ENCODE measurements at regions not wholly inside any gene's neighbourhood (a gene's known extent, or its start where the extent isn't known, plus 50 kb on each side); places are given as distances from the start of the nearest gene placed in this dataset.

DNA sequence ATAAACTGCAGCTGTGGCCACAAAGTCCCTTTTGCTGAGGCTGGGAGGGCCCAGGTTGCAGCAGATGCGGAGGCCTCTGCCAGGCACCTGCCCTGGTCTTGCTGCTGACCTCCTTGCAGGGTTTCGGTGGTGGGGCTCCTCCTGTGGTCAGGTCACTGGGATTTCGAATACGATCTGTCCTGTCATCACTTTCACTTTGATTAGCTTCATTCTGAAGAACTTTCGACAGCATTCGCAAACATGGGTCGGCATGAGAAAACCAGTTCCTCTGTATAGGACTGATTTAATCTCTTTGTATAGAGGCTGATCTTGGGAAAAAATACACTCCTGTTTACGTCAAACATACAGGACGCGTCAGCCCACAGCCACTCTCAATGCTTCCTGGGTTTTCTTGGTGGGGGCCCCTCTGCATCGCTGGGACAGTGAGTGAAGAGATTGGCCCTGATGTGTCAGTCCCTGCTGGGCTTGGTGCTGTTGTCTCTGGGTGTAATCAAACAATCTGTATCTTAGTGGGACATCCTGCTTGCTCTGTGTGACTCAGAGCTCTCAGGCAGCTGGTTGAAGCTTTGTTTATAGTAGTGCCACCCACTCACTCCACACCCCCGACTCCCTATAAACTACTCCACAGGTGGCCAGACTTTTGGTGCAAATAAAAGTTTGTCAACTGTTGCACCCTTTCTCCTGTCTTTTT lies 209.4 kb upstream of the CXCR4 start (continued):
- TF ChIP-seq, protein P1, sequence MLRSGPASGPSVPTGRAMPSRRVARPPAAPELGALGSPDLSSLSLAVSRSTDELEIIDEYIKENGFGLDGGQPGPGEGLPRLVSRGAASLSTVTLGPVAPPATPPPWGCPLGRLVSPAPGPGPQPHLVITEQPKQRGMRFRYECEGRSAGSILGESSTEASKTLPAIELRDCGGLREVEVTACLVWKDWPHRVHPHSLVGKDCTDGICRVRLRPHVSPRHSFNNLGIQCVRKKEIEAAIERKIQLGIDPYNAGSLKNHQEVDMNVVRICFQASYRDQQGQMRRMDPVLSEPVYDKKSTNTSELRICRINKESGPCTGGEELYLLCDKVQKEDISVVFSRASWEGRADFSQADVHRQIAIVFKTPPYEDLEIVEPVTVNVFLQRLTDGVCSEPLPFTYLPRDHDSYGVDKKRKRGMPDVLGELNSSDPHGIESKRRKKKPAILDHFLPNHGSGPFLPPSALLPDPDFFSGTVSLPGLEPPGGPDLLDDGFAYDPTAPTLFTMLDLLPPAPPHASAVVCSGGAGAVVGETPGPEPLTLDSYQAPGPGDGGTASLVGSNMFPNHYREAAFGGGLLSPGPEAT (IDR thresholded peaks at IDR 0.05; ENCODE audit: low read depth) = peak; percentile 88
- TF ChIP-seq, protein P2, sequence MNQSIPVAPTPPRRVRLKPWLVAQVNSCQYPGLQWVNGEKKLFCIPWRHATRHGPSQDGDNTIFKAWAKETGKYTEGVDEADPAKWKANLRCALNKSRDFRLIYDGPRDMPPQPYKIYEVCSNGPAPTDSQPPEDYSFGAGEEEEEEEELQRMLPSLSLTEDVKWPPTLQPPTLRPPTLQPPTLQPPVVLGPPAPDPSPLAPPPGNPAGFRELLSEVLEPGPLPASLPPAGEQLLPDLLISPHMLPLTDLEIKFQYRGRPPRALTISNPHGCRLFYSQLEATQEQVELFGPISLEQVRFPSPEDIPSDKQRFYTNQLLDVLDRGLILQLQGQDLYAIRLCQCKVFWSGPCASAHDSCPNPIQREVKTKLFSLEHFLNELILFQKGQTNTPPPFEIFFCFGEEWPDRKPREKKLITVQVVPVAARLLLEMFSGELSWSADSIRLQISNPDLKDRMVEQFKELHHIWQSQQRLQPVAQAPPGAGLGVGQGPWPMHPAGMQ (IDR thresholded peaks at IDR 0.05; ENCODE audit: borderline replicate concordance) = no peak; the same call in 1 of the 2 replicates
- TF ChIP-seq, protein P3, sequence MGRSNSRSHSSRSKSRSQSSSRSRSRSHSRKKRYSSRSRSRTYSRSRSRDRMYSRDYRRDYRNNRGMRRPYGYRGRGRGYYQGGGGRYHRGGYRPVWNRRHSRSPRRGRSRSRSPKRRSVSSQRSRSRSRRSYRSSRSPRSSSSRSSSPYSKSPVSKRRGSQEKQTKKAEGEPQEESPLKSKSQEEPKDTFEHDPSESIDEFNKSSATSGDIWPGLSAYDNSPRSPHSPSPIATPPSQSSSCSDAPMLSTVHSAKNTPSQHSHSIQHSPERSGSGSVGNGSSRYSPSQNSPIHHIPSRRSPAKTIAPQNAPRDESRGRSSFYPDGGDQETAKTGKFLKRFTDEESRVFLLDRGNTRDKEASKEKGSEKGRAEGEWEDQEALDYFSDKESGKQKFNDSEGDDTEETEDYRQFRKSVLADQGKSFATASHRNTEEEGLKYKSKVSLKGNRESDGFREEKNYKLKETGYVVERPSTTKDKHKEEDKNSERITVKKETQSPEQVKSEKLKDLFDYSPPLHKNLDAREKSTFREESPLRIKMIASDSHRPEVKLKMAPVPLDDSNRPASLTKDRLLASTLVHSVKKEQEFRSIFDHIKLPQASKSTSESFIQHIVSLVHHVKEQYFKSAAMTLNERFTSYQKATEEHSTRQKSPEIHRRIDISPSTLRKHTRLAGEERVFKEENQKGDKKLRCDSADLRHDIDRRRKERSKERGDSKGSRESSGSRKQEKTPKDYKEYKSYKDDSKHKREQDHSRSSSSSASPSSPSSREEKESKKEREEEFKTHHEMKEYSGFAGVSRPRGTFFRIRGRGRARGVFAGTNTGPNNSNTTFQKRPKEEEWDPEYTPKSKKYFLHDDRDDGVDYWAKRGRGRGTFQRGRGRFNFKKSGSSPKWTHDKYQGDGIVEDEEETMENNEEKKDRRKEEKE (IDR thresholded peaks at IDR 0.05) = no peak
- TF ChIP-seq CREM (IDR thresholded peaks at IDR 0.05; ENCODE audit: low read depth) (peak; percentile 87), TARDBP (IDR thresholded peaks at IDR 0.05; ENCODE audit: borderline replicate concordance) (no peak), BHLHE40 (IDR thresholded peaks at IDR 0.05; ENCODE audit: borderline replicate concordance in 1 of 2, low read depth in 2 of 2, low read length in 1 of 2) (peak; percentile 94 to 95), SMC3 (IDR thresholded peaks at IDR 0.05; ENCODE audit: borderline replicate concordance, low read length) (peak; percentile 4; the same call in 1 of the 2 replicates), MXI1 (IDR thresholded peaks at IDR 0.05; ENCODE audit: low read depth, low read length) (no peak), CBX3 (IDR thresholded peaks at IDR 0.05; ENCODE audit: borderline replicate concordance, low read depth) (no peak), PAX8 (IDR thresholded peaks at IDR 0.05) (no peak), MEF2B (IDR thresholded peaks at IDR 0.05; ENCODE audit: partially characterized antibody, poor library complexity, severe bottlenecking) (peak; percentile 77), CHD1 (IDR thresholded peaks at IDR 0.05; ENCODE audit: low read depth, low read length) (0 out of 2 replicates have a peak, but pooled peaks have one; percentile 12)
- TF ChIP-seq, protein P4, sequence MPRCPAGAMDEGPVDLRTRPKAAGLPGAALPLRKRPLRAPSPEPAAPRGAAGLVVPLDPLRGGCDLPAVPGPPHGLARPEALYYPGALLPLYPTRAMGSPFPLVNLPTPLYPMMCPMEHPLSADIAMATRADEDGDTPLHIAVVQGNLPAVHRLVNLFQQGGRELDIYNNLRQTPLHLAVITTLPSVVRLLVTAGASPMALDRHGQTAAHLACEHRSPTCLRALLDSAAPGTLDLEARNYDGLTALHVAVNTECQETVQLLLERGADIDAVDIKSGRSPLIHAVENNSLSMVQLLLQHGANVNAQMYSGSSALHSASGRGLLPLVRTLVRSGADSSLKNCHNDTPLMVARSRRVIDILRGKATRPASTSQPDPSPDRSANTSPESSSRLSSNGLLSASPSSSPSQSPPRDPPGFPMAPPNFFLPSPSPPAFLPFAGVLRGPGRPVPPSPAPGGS (IDR thresholded peaks at IDR 0.05; ENCODE audit: borderline replicate concordance, insufficient read depth, low read depth, low read length, poor library complexity, severe bottlenecking) = peak; percentile 68
- TF ChIP-seq, protein P5, sequence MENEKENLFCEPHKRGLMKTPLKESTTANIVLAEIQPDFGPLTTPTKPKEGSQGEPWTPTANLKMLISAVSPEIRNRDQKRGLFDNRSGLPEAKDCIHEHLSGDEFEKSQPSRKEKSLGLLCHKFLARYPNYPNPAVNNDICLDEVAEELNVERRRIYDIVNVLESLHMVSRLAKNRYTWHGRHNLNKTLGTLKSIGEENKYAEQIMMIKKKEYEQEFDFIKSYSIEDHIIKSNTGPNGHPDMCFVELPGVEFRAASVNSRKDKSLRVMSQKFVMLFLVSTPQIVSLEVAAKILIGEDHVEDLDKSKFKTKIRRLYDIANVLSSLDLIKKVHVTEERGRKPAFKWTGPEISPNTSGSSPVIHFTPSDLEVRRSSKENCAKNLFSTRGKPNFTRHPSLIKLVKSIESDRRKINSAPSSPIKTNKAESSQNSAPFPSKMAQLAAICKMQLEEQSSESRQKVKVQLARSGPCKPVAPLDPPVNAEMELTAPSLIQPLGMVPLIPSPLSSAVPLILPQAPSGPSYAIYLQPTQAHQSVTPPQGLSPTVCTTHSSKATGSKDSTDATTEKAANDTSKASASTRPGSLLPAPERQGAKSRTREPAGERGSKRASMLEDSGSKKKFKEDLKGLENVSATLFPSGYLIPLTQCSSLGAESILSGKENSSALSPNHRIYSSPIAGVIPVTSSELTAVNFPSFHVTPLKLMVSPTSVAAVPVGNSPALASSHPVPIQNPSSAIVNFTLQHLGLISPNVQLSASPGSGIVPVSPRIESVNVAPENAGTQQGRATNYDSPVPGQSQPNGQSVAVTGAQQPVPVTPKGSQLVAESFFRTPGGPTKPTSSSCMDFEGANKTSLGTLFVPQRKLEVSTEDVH (IDR thresholded peaks at IDR 0.05; ENCODE audit: low read depth, partially characterized antibody) = no peak
- TF ChIP-seq, protein P6, sequence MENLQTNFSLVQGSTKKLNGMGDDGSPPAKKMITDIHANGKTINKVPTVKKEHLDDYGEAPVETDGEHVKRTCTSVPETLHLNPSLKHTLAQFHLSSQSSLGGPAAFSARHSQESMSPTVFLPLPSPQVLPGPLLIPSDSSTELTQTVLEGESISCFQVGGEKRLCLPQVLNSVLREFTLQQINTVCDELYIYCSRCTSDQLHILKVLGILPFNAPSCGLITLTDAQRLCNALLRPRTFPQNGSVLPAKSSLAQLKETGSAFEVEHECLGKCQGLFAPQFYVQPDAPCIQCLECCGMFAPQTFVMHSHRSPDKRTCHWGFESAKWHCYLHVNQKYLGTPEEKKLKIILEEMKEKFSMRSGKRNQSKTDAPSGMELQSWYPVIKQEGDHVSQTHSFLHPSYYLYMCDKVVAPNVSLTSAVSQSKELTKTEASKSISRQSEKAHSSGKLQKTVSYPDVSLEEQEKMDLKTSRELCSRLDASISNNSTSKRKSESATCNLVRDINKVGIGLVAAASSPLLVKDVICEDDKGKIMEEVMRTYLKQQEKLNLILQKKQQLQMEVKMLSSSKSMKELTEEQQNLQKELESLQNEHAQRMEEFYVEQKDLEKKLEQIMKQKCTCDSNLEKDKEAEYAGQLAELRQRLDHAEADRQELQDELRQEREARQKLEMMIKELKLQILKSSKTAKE (IDR thresholded peaks at IDR 0.05; ENCODE audit: low read depth, poor library complexity, severe bottlenecking) = peak; percentile 93

All from GM12878 (cell line).